ENCODE measurements at regions not wholly inside any gene's neighbourhood (a gene's known extent, or its start where the extent isn't known, plus 50 kb on each side); places are given as distances from the start of the nearest gene placed in this dataset.

- no peak for TF ChIP-seq CTCF (IDR thresholded peaks at IDR 0.05)
- no peak for TF ChIP-seq POLR2A (IDR thresholded peaks at IDR 0.05)
Measured at GRCh38 chr2:118310681-118311429, 222.6 kb downstream of the INSIG2 start.

Measured in thyroid gland (tissue), 4 donors.